ENCODE measurements at regions not wholly inside any gene's neighbourhood (a gene's known extent, or its start where the extent isn't known, plus 50 kb on each side); places are given as distances from the start of the nearest gene placed in this dataset.

DNA sequence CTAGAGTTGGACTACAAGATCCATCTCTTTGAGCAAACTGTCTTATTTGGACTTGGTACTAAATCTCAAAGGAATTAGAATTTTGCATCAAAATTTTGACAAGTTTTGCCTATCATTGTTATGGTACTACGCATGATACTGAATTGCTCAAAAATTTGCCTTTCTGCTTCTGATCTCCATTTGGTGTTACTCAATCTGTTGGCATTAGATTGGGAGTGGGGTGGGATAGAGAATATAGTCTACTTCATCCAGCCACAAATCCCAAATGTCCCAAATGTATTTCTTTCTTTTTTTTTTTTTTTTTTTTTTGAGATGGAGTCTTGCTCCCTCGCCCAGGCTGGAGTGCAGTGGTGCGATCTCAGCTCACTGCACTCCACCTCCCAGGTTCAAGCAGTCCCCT, 204.8 kb downstream of the TANC2 start:
- WGBS (ENCODE audit: insufficient coverage): no CpG with 5 or more reads among the region's 3 CpGs
- H3K9me3 ChIP-seq (replicated peaks; ENCODE audit: control insufficient read depth, low read depth, low read length): peaks cover 4% of the 10 kb centered on the region
- no peaks in the 10 kb centered on the region for H3K27me3 ChIP-seq (ENCODE audit: control insufficient read depth, insufficient read depth, low read length)
- no peak overlapping the region for H3K27ac ChIP-seq (ENCODE audit: low read length)
- no peaks in the 10 kb centered on the region for H3K36me3 ChIP-seq (ENCODE audit: control insufficient read depth, insufficient read depth, low read length)
- peaks cover 4% of the 10 kb centered on the region for H3K4me1 ChIP-seq (ENCODE audit: control insufficient read depth, insufficient read depth, low read length)
- no peak for DNase-seq
- H3K4me3 ChIP-seq (ENCODE audit: low read length): no peak overlapping the region

- Histone ChIP-seq H3K4me3 (ENCODE audit: low read length) (no peak overlapping the region), H3K9me3 (replicated peaks; ENCODE audit: control insufficient read depth, low read depth, low read length) (peaks cover 8% of the 10 kb centered on the region), H3K27ac (ENCODE audit: low read length) (no peak overlapping the region), H3K4me1 (ENCODE audit: control insufficient read depth, insufficient read depth, low read length) (peaks cover 4% of the 10 kb centered on the region), H3K36me3 (ENCODE audit: control insufficient read depth, insufficient read depth, low read length) (no peaks in the 10 kb centered on the region), H3K27me3 (ENCODE audit: control insufficient read depth, insufficient read depth, low read length) (no peaks in the 10 kb centered on the region)
- no CpG with 5 or more reads among the region's 5 CpGs for WGBS (ENCODE audit: insufficient coverage)
- no peak for DNase-seq
These were observed 205.7 kb downstream of the TANC2 start for GRCh38 chr17:63171428-63172393.

GRCh38 chr17:63173450-63173849, 207.4 kb downstream of the TANC2 start:
- H3K4me1 ChIP-seq (ENCODE audit: control insufficient read depth, insufficient read depth, low read length): peaks cover 6% of the 10 kb centered on the region
- peak overlapping the region; percentile 22 for H3K27ac ChIP-seq (ENCODE audit: low read length)
- H3K27me3 ChIP-seq (ENCODE audit: control insufficient read depth, insufficient read depth, low read length): no peaks in the 10 kb centered on the region
- H3K36me3 ChIP-seq (ENCODE audit: control insufficient read depth, insufficient read depth, low read length): no peaks in the 10 kb centered on the region
- H3K4me3 ChIP-seq (ENCODE audit: low read length): no peak overlapping the region
- WGBS (ENCODE audit: insufficient coverage): no CpG with 5 or more reads among the region's 1 CpG
- DNase-seq: no peak
- H3K9me3 ChIP-seq (replicated peaks; ENCODE audit: control insufficient read depth, low read depth, low read length): peaks cover 8% of the 10 kb centered on the region

DNA sequence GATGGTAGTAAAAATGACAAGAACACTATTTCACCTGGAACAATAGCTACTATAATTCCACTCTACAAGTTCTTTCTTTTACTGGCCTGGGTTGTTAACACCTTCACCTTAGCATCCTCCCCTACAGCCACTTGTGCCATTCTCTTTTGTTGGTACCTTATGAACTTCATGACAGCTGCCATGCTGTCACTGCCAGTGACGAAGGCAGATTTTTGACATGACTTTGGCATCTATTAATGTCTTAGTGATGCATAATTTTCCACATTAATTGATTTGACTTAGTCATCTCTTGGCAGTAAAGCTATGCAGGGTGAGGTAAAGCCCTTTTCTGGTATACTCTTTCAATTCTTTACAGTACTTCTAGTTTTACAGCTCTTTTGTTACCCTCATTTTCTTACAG, 207.9 kb downstream of the TANC2 start:
- Histone ChIP-seq H3K27ac (ENCODE audit: low read length) (peak overlapping the region; percentile 15), H3K36me3 (ENCODE audit: control insufficient read depth, insufficient read depth, low read length) (no peaks in the 10 kb centered on the region), H3K4me1 (ENCODE audit: control insufficient read depth, insufficient read depth, low read length) (peaks cover 6% of the 10 kb centered on the region), H3K4me3 (ENCODE audit: low read length) (no peak overlapping the region), H3K27me3 (ENCODE audit: control insufficient read depth, insufficient read depth, low read length) (no peaks in the 10 kb centered on the region), H3K9me3 (replicated peaks; ENCODE audit: control insufficient read depth, low read depth, low read length) (peaks cover 8% of the 10 kb centered on the region)
- no CpG with 5 or more reads among the region's 1 CpG for WGBS (ENCODE audit: insufficient coverage)
- DNase-seq: peak; percentile 38

DNA sequence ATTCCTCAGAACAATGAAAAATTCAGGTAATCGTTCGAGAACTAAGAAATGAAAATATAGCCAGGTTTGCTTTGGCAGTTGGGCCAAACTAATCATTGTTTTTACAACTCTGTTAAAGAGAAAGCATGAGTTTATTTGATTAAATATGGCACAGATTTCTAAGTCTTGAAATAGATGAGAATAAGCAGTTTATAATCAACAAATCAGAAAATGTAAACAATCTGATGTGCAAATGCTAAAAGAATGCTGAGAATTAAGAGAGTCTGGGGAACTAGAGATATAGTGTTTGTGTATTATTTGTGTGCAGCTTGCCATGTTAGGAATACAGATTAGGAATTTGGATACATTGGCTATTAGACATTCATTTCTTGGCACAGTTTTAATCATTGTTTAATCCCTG, 212.5 kb downstream of the TANC2 start:
- peaks cover 4% of the 10 kb centered on the region for H3K4me1 ChIP-seq (ENCODE audit: control insufficient read depth, insufficient read depth, low read length)
- no peak overlapping the region for H3K27ac ChIP-seq (ENCODE audit: low read length)
- DNase-seq: no peak
- peaks cover 11% of the 10 kb centered on the region for H3K36me3 ChIP-seq (ENCODE audit: control insufficient read depth, insufficient read depth, low read length)
- no CpG with 5 or more reads among the region's 2 CpGs for whole genome bisulfite sequencing (ENCODE audit: insufficient coverage)
- H3K9me3 ChIP-seq (replicated peaks; ENCODE audit: control insufficient read depth, low read depth, low read length): peaks cover 8% of the 10 kb centered on the region
- H3K27me3 ChIP-seq (ENCODE audit: control insufficient read depth, insufficient read depth, low read length): no peaks in the 10 kb centered on the region
- no peak overlapping the region for H3K4me3 ChIP-seq (ENCODE audit: low read length)

GRCh38 chr17:63181856-63182255, 215.8 kb downstream of the TANC2 start:
- WGBS (ENCODE audit: insufficient coverage): 100% methylated on average over 1 of the region's 6 CpGs
- no peaks in the 10 kb centered on the region for H3K9me3 ChIP-seq (replicated peaks; ENCODE audit: control insufficient read depth, low read depth, low read length)
- no peaks in the 10 kb centered on the region for H3K27me3 ChIP-seq (ENCODE audit: control insufficient read depth, insufficient read depth, low read length)
- DNase-seq: no peak
- peaks cover 2% of the 10 kb centered on the region for H3K4me1 ChIP-seq (ENCODE audit: control insufficient read depth, insufficient read depth, low read length)
- H3K27ac ChIP-seq (ENCODE audit: low read length): no peak overlapping the region
- no peak overlapping the region for H3K4me3 ChIP-seq (ENCODE audit: low read length)
- peaks cover 11% of the 10 kb centered on the region for H3K36me3 ChIP-seq (ENCODE audit: control insufficient read depth, insufficient read depth, low read length)

DNA sequence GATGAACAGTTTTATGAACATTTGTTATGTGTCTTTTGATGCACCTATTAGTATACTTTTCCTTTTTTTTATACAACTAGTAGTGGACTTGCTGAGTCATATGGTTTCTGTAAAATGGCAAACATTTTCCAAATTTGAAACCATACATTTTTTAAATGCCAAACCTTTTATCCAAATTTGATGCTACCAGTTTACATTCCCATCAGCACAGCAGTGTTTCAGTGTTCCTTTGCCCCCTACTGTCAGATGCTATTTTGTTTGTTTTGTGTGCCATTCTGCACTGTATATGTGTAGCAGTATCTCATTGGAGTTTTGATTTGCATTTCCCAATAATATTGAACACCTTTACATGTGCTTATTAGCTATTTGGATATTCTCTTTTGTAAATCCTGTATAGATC, 219.4 kb downstream of the TANC2 start:
- no peak overlapping the region for H3K27ac ChIP-seq (ENCODE audit: low read length)
- H3K36me3 ChIP-seq (ENCODE audit: control insufficient read depth, insufficient read depth, low read length): peaks cover 11% of the 10 kb centered on the region
- no peaks in the 10 kb centered on the region for H3K9me3 ChIP-seq (replicated peaks; ENCODE audit: control insufficient read depth, low read depth, low read length)
- no peak overlapping the region for H3K4me3 ChIP-seq (ENCODE audit: low read length)
- H3K4me1 ChIP-seq (ENCODE audit: control insufficient read depth, insufficient read depth, low read length): no peaks in the 10 kb centered on the region
- no peak for DNase-seq
- no peaks in the 10 kb centered on the region for H3K27me3 ChIP-seq (ENCODE audit: control insufficient read depth, insufficient read depth, low read length)

GRCh38 chr17:63189082-63189481, 223.0 kb downstream of the TANC2 start:
- no peaks in the 10 kb centered on the region for H3K27me3 ChIP-seq (ENCODE audit: control insufficient read depth, insufficient read depth, low read length)
- no peaks in the 10 kb centered on the region for H3K4me1 ChIP-seq (ENCODE audit: control insufficient read depth, insufficient read depth, low read length)
- no peak overlapping the region for H3K4me3 ChIP-seq (ENCODE audit: low read length)
- H3K36me3 ChIP-seq (ENCODE audit: control insufficient read depth, insufficient read depth, low read length): peaks cover 3% of the 10 kb centered on the region
- no peak overlapping the region for H3K27ac ChIP-seq (ENCODE audit: low read length)
- no peaks in the 10 kb centered on the region for H3K9me3 ChIP-seq (replicated peaks; ENCODE audit: control insufficient read depth, low read depth, low read length)
- DNase-seq: no peak

GRCh38 chr17:63189930-63190329, 223.9 kb downstream of the TANC2 start:
- H3K27me3 ChIP-seq (ENCODE audit: control insufficient read depth, insufficient read depth, low read length): no peaks in the 10 kb centered on the region
- H3K27ac ChIP-seq (ENCODE audit: low read length): no peak overlapping the region
- H3K9me3 ChIP-seq (replicated peaks; ENCODE audit: control insufficient read depth, low read depth, low read length): no peaks in the 10 kb centered on the region
- no peak for DNase-seq
- H3K36me3 ChIP-seq (ENCODE audit: control insufficient read depth, insufficient read depth, low read length): peaks cover 5% of the 10 kb centered on the region
- WGBS (ENCODE audit: insufficient coverage): 83% methylated on average over 1 of the region's 3 CpGs
- no peak overlapping the region for H3K4me3 ChIP-seq (ENCODE audit: low read length)
- H3K4me1 ChIP-seq (ENCODE audit: control insufficient read depth, insufficient read depth, low read length): no peaks in the 10 kb centered on the region

DNA sequence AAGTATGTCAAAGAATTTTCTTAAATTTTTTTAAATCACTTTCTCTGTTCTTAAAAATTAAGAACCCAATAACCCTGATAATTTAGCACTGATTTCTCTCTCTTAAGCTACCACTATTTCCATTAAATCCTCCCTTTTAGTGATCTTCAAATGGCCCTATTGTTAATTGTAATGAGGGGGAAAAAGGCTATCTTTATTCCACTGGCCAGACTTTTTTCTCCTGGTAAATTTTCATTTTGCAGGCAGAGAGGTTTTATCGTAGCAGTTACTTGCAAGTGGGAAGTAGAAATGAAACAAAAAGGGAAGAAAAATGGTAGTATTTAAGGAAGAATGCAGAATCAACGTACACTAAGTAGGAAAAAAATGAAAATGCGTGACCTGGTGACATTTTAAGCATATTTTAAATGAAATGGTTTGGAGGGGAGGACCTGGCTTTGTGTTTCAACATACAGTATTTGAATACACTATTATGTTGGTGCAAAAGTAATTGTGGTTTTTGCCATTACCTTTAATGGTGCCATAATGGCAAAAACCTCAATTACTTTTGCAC, 224.9 kb downstream of the TANC2 start:
- no CpG with 5 or more reads among the region's 3 CpGs for WGBS (ENCODE audit: insufficient coverage)
- Histone ChIP-seq H3K4me3 (ENCODE audit: low read length) (no peak overlapping the region), H3K27me3 (ENCODE audit: control insufficient read depth, insufficient read depth, low read length) (no peaks in the 10 kb centered on the region), H3K36me3 (ENCODE audit: control insufficient read depth, insufficient read depth, low read length) (peaks cover 11% of the 10 kb centered on the region), H3K27ac (ENCODE audit: low read length) (no peak overlapping the region), H3K4me1 (ENCODE audit: control insufficient read depth, insufficient read depth, low read length) (no peaks in the 10 kb centered on the region), H3K9me3 (replicated peaks; ENCODE audit: control insufficient read depth, low read depth, low read length) (no peaks in the 10 kb centered on the region)
- peak; percentile 15 for DNase-seq

Measured in muscle of leg (tissue), 3 donors.